ENCODE measurements at regions not wholly inside any gene's neighbourhood (a gene's known extent, or its start where the extent isn't known, plus 50 kb on each side); places are given as distances from the start of the nearest gene placed in this dataset.

DNA sequence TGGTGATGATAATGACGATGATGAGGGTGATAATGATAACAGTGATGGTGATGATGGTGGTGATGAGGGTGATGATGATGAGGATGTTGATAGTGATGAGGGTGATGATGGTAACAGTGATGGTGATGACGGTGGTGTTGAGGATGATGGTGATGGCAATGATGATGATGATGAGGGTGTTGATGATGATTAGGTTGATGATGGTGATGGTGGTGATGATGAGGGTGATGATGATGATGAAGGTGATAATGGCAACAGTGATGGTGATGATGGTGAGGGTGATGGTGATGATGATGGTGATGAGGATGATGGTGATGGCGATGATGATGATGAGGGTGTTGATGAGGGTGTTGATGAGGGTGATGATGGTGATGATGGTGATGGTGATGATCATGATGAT is 93.8 kb upstream of the ZNF469 start:
- TF ChIP-seq, protein P1, sequence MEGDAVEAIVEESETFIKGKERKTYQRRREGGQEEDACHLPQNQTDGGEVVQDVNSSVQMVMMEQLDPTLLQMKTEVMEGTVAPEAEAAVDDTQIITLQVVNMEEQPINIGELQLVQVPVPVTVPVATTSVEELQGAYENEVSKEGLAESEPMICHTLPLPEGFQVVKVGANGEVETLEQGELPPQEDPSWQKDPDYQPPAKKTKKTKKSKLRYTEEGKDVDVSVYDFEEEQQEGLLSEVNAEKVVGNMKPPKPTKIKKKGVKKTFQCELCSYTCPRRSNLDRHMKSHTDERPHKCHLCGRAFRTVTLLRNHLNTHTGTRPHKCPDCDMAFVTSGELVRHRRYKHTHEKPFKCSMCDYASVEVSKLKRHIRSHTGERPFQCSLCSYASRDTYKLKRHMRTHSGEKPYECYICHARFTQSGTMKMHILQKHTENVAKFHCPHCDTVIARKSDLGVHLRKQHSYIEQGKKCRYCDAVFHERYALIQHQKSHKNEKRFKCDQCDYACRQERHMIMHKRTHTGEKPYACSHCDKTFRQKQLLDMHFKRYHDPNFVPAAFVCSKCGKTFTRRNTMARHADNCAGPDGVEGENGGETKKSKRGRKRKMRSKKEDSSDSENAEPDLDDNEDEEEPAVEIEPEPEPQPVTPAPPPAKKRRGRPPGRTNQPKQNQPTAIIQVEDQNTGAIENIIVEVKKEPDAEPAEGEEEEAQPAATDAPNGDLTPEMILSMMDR (IDR thresholded peaks at IDR 0.05), result no peak
- TF ChIP-seq, protein P2, sequence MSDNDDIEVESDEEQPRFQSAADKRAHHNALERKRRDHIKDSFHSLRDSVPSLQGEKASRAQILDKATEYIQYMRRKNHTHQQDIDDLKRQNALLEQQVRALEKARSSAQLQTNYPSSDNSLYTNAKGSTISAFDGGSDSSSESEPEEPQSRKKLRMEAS (CRISPR knock-in tag; IDR thresholded peaks at IDR 0.05), result no peak
- TF ChIP-seq NR3C1 (CRISPR knock-in tag; conservative IDR thresholded peaks at IDR 0.05; ENCODE audit: low read depth) (no peak), IRF2 (CRISPR knock-in tag; IDR thresholded peaks at IDR 0.05; ENCODE audit: borderline replicate concordance, low read depth) (no peak), MXD4 (CRISPR knock-in tag; IDR thresholded peaks at IDR 0.05; ENCODE audit: borderline replicate concordance) (no peak), ESRRA (CRISPR knock-in tag; IDR thresholded peaks at IDR 0.05; ENCODE audit: borderline replicate concordance) (no peak), GRHL2 (CRISPR knock-in tag; IDR thresholded peaks at IDR 0.05; ENCODE audit: insufficient replicate concordance, severe bottlenecking) (no peak), TP53 (CRISPR knock-in tag; IDR thresholded peaks at IDR 0.05) (no peak)
- TF ChIP-seq, protein P3, sequence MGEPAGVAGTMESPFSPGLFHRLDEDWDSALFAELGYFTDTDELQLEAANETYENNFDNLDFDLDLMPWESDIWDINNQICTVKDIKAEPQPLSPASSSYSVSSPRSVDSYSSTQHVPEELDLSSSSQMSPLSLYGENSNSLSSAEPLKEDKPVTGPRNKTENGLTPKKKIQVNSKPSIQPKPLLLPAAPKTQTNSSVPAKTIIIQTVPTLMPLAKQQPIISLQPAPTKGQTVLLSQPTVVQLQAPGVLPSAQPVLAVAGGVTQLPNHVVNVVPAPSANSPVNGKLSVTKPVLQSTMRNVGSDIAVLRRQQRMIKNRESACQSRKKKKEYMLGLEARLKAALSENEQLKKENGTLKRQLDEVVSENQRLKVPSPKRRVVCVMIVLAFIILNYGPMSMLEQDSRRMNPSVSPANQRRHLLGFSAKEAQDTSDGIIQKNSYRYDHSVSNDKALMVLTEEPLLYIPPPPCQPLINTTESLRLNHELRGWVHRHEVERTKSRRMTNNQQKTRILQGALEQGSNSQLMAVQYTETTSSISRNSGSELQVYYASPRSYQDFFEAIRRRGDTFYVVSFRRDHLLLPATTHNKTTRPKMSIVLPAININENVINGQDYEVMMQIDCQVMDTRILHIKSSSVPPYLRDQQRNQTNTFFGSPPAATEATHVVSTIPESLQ (CRISPR knock-in tag; IDR thresholded peaks at IDR 0.05), result no peak

Measured in WTC11 (cell line).